ENCODE measurements at regions not wholly inside any gene's neighbourhood (a gene's known extent, or its start where the extent isn't known, plus 50 kb on each side); places are given as distances from the start of the nearest gene placed in this dataset.
"Not testable (repeated sequence)": the region's sequence is repeated elsewhere in the genome, so short reads cannot be mapped to it uniquely, and the experiment has no call there.

- no peaks in the 10 kb centered on the region for H3K36me3 Mint-ChIP-seq (ENCODE audit: low read depth)
- no peak for DNase-seq (ENCODE audit: low read depth, low spot score)
- no peak overlapping the region for H3K4me3 Mint-ChIP-seq
- H3K27me3 Mint-ChIP-seq (ENCODE audit: low read depth) = no peaks in the 10 kb centered on the region
- peaks cover 3% of the 10 kb centered on the region for H3K9me3 Mint-ChIP-seq
- TF ChIP-seq CTCF (conservative IDR thresholded peaks at IDR 0.05) = no peak
- H3K4me1 Mint-ChIP-seq = peaks cover 13% of the 10 kb centered on the region
- no peak overlapping the region for H3K27ac Mint-ChIP-seq (ENCODE audit: unreplicated experiment)
Measured at GRCh38 chr4:23947826-23948225, 58.0 kb upstream of the PPARGC1A start.

GRCh38 chr4:23946299-23946698, 56.5 kb upstream of the PPARGC1A start:
- no peak for TF ChIP-seq CTCF (conservative IDR thresholded peaks at IDR 0.05)
- Mint-ChIP-seq H3K27ac (ENCODE audit: unreplicated experiment) (no peak overlapping the region), H3K36me3 (ENCODE audit: low read depth) (no peaks in the 10 kb centered on the region), H3K4me1 (peaks cover 13% of the 10 kb centered on the region), H3K27me3 (ENCODE audit: low read depth) (no peaks in the 10 kb centered on the region), H3K9me3 (peaks cover 3% of the 10 kb centered on the region), H3K4me3 (no peak overlapping the region)
- DNase-seq (ENCODE audit: low read depth, low spot score) = no peak

- H3K27me3 Mint-ChIP-seq (ENCODE audit: low read depth) = no peaks in the 10 kb centered on the region
- TF ChIP-seq CTCF (conservative IDR thresholded peaks at IDR 0.05) = no peak
- H3K27ac Mint-ChIP-seq (ENCODE audit: unreplicated experiment) = peak overlapping the region; percentile 45
- H3K36me3 Mint-ChIP-seq (ENCODE audit: low read depth) = no peaks in the 10 kb centered on the region
- H3K4me3 Mint-ChIP-seq = no peak overlapping the region
- DNase-seq (ENCODE audit: low read depth, low spot score) = no peak
- peaks cover 13% of the 10 kb centered on the region for H3K4me1 Mint-ChIP-seq
- no peaks in the 10 kb centered on the region for H3K9me3 Mint-ChIP-seq
Measured at GRCh38 chr4:23945451-23946017, 55.7 kb upstream of the PPARGC1A start.

GRCh38 chr4:23944556-23944955, 54.7 kb upstream of the PPARGC1A start:
- DNase-seq (ENCODE audit: low read depth, low spot score); H3K27ac Mint-ChIP-seq (ENCODE audit: unreplicated experiment); H3K4me3 Mint-ChIP-seq; H3K9me3 Mint-ChIP-seq; H3K27me3 Mint-ChIP-seq (ENCODE audit: low read depth); H3K36me3 Mint-ChIP-seq (ENCODE audit: low read depth): not testable (repeated sequence)
- peaks cover 13% of the 10 kb centered on the region for H3K4me1 Mint-ChIP-seq

GRCh38 chr4:23943478-23943877, 53.6 kb upstream of the PPARGC1A start:
- Mint-ChIP-seq H3K27ac (ENCODE audit: unreplicated experiment) (no peak overlapping the region), H3K36me3 (ENCODE audit: low read depth) (no peaks in the 10 kb centered on the region), H3K4me1 (peaks cover 13% of the 10 kb centered on the region), H3K27me3 (ENCODE audit: low read depth) (no peaks in the 10 kb centered on the region), H3K4me3 (no peak overlapping the region), H3K9me3 (peaks cover 2% of the 10 kb centered on the region)
- no peak for TF ChIP-seq CTCF (conservative IDR thresholded peaks at IDR 0.05)
- DNase-seq (ENCODE audit: low read depth, low spot score) = no peak

GRCh38 chr4:23942471-23942870, 52.6 kb upstream of the PPARGC1A start:
- DNase-seq (ENCODE audit: low read depth, low spot score) = no peak
- no peaks in the 10 kb centered on the region for H3K27me3 Mint-ChIP-seq (ENCODE audit: low read depth)
- no peak overlapping the region for H3K4me3 Mint-ChIP-seq
- no peaks in the 10 kb centered on the region for H3K36me3 Mint-ChIP-seq (ENCODE audit: low read depth)
- H3K9me3 Mint-ChIP-seq = peaks cover 2% of the 10 kb centered on the region
- H3K4me1 Mint-ChIP-seq = peaks cover 13% of the 10 kb centered on the region
- H3K27ac Mint-ChIP-seq (ENCODE audit: unreplicated experiment) = peak overlapping the region; percentile 29
- no peak for TF ChIP-seq CTCF (conservative IDR thresholded peaks at IDR 0.05)
